Choroid plexus epithelial cell (primary cell): ENCODE measurements at regions not wholly inside any gene's neighbourhood (a gene's known extent, or its start where the extent isn't known, plus 50 kb on each side); places are given as distances from the start of the nearest gene placed in this dataset.

Experiments
- DNase-seq: peaks from one replicate; pipeline ENCODE4 v3.0.0-alpha.2; 2010; ENCODE audit warnings: low read depth
- H3K4me3 ChIP-seq: 2 replicates; pipeline ENCODE4 v1.5.1; 2011; ENCODE audit warnings: low read depth, mild to moderate bottlenecking, control low read depth, low read length, moderate library complexity
- CTCF ChIP-seq: conservative IDR thresholded peaks from 2 replicates; pipeline ENCODE4 v1.5.1; 2011; ENCODE audit warnings: low read depth, mild to moderate bottlenecking, control low read depth, inconsistent platforms, low read length, moderate library complexity

- TF ChIP-seq CTCF: no peak
- no peak overlapping the region for H3K4me3 ChIP-seq
- DNase-seq: no peak
These were observed 88.6 kb upstream of the MAML3 start for GRCh38 chr4:140242357-140243277.

GRCh38 chr4:140240237-140240636 lies 86.3 kb upstream of the MAML3 start:
- no peak for TF ChIP-seq CTCF
- H3K4me3 ChIP-seq: no peak overlapping the region
- DNase-seq: no peak

- no peak for TF ChIP-seq CTCF
- DNase-seq: no peak
- no peak overlapping the region for H3K4me3 ChIP-seq
These were observed 85.3 kb upstream of the MAML3 start for GRCh38 chr4:140239311-140239710.

- no peak for TF ChIP-seq CTCF
- DNase-seq: peak; percentile 80
- no peak overlapping the region for H3K4me3 ChIP-seq
These were observed 84.5 kb upstream of the MAML3 start for GRCh38 chr4:140238351-140239056.

- DNase-seq: peak; percentile 87
- TF ChIP-seq CTCF: no peak
- H3K4me3 ChIP-seq: peak overlapping the region; percentile 19
These were observed 83.8 kb upstream of the MAML3 start for GRCh38 chr4:140237616-140238350.

GRCh38 chr4:140236654-140237169 lies 82.7 kb upstream of the MAML3 start:
- no peak overlapping the region for H3K4me3 ChIP-seq
- no peak for DNase-seq
- TF ChIP-seq CTCF: no peak
